GM19239 (cell line): ENCODE measurements at regions not wholly inside any gene's neighbourhood (a gene's known extent, or its start where the extent isn't known, plus 50 kb on each side); places are given as distances from the start of the nearest gene placed in this dataset.

Experiments
- DNase-seq: peaks from one replicate; pipeline ENCODE4 v3.0.0; 2011; ENCODE audit warnings: low spot score; ENCODE audit not compliant: insufficient read length
- FAIRE-seq: peaks from 2 replicates; lab custom pipeline; 2011; peaks lifted over from hg19 to GRCh38; lab: Jason Lieb, UNC

GRCh38 chr1:68936530-68936929 is 439.6 kb upstream of the DEPDC1 start:
- no peak for DNase-seq
- FAIRE-seq = no peak

GRCh38 chr1:68938051-68938666 is 441.3 kb upstream of the DEPDC1 start:
- FAIRE-seq (no peak), DNase-seq (no peak)

- DNase-seq (no peak), FAIRE-seq (no peak)
Observed at GRCh38 chr1:68950036-68950435, 453.2 kb upstream of the DEPDC1 start.

- DNase-seq = no peak
- FAIRE-seq = no peak
Observed at GRCh38 chr1:68953311-68953710, 456.4 kb upstream of the DEPDC1 start.

GRCh38 chr1:68954841-68955240 is 458.0 kb upstream of the DEPDC1 start:
- DNase-seq (no peak), FAIRE-seq (no peak)

GRCh38 chr1:68955424-68955823 is 458.5 kb upstream of the DEPDC1 start:
- no peak for DNase-seq

GRCh38 chr1:68958958-68959357 is 462.1 kb upstream of the DEPDC1 start:
- no peak for FAIRE-seq
- no peak for DNase-seq

More at GRCh38 chr1:68955424-68955823, 458.5 kb upstream of the DEPDC1 start:
- FAIRE-seq = no peak

GRCh38 chr1:68959461-68960030 is 462.7 kb upstream of the DEPDC1 start:
- no peak for DNase-seq
- FAIRE-seq = no peak

- no peak for FAIRE-seq
- no peak for DNase-seq
Observed at GRCh38 chr1:68961143-68961542, 464.3 kb upstream of the DEPDC1 start.

- FAIRE-seq = no peak
- no peak for DNase-seq
Observed at GRCh38 chr1:68963353-68963752, 466.5 kb upstream of the DEPDC1 start.

GRCh38 chr1:68969441-68969840 is 472.6 kb upstream of the DEPDC1 start:
- FAIRE-seq (no peak), DNase-seq (no peak)

GRCh38 chr1:68970571-68970970 is 473.7 kb upstream of the DEPDC1 start:
- no peak for DNase-seq
- FAIRE-seq = no peak

GRCh38 chr1:68973459-68974244 is 476.8 kb upstream of the DEPDC1 start:
- FAIRE-seq (no peak), DNase-seq (no peak)

- FAIRE-seq (no peak), DNase-seq (no peak)
Observed at GRCh38 chr1:68974447-68974846, 477.6 kb upstream of the DEPDC1 start.

- DNase-seq = no peak
- no peak for FAIRE-seq
Observed at GRCh38 chr1:68975212-68975933, 478.5 kb upstream of the DEPDC1 start.

- DNase-seq (no peak), FAIRE-seq (no peak)
Observed at GRCh38 chr1:68976916-68977610, 480.2 kb upstream of the DEPDC1 start.

- DNase-seq = no peak
- no peak for FAIRE-seq
Observed at GRCh38 chr1:68979891-68980290, 483.0 kb upstream of the DEPDC1 start.

GRCh38 chr1:68984289-68984688 is 487.4 kb upstream of the DEPDC1 start:
- FAIRE-seq (no peak), DNase-seq (no peak)

- FAIRE-seq = no peak
Observed at GRCh38 chr1:68994096-68994495, 497.2 kb upstream of the DEPDC1 start.

GRCh38 chr1:69016468-69016867 is 519.6 kb upstream of the DEPDC1 start:
- FAIRE-seq (no peak), DNase-seq (no peak)

More at GRCh38 chr1:68994096-68994495, 497.2 kb upstream of the DEPDC1 start:
- DNase-seq = no peak
